Fibroblast of lung (primary cell): ENCODE measurements at regions not wholly inside any gene's neighbourhood (a gene's known extent, or its start where the extent isn't known, plus 50 kb on each side); places are given as distances from the start of the nearest gene placed in this dataset.

Experiments
- CTCF ChIP-seq, 2 donors: IDR thresholded peaks in 1 of 2; conservative IDR thresholded peaks in 1 of 2; 1 replicate in 1 of 2; 2 replicates in 1 of 2; pipeline ENCODE4 v1.5.1; 2011 to 2012; ENCODE audit warnings: low read length in 2 of 2, control low read depth in 1 of 2, inconsistent platforms in 1 of 2, low read depth in 1 of 2, mild to moderate bottlenecking in 1 of 2
- EZH2 ChIP-seq: IDR thresholded peaks from 2 replicates; pipeline ENCODE4 v1.5.1; 2012; ENCODE audit warnings: low read length, control low read depth, mild to moderate bottlenecking; ENCODE audit errors: missing control alignments

GRCh38 chr20:48431653-48432493 is 395.9 kb downstream of the PREX1 start:
- TF ChIP-seq CTCF (conservative IDR thresholded peaks at IDR 0.05 in 1 of 2, IDR thresholded peaks at IDR 0.05 in 1 of 2; ENCODE audit: low read depth in 1 of 2, low read length in 2 of 2) (no peak), EZH2 (no peak)
